NCI-H2196 (cell line): ENCODE measurements at regions not wholly inside any gene's neighbourhood (a gene's known extent, or its start where the extent isn't known, plus 50 kb on each side); places are given as distances from the start of the nearest gene placed in this dataset.

Experiments used
- DNase-seq: peaks from one replicate; lab custom pipeline; 2025; ENCODE audit not compliant: unreplicated experiment; lab: John Stamatoyannopoulos, UW

- no peak for DNase-seq
Measured at GRCh38 chr3:13174011-13174802, 101.0 kb upstream of the IQSEC1 start.

- DNase-seq = no peak
Measured at GRCh38 chr3:13173186-13173585, 100.0 kb upstream of the IQSEC1 start.

- DNase-seq = no peak
Measured at GRCh38 chr3:13172644-13173013, 99.4 kb upstream of the IQSEC1 start.

- DNase-seq = no peak
Measured at GRCh38 chr3:13171704-13172643, 98.7 kb upstream of the IQSEC1 start.

- no peak for DNase-seq
Measured at GRCh38 chr3:13170317-13170716, 97.1 kb upstream of the IQSEC1 start.

GRCh38 chr3:13168391-13168790, 95.2 kb upstream of the IQSEC1 start:
- no peak for DNase-seq

GRCh38 chr3:13167829-13168228, 94.6 kb upstream of the IQSEC1 start:
- no peak for DNase-seq

- DNase-seq = no peak
Measured at GRCh38 chr3:13167064-13167743, 94.0 kb upstream of the IQSEC1 start.

GRCh38 chr3:13166243-13167063, 93.2 kb upstream of the IQSEC1 start:
- DNase-seq = no peak

GRCh38 chr3:13165576-13165975, 92.3 kb upstream of the IQSEC1 start:
- no peak for DNase-seq

GRCh38 chr3:13164893-13165492, 91.8 kb upstream of the IQSEC1 start:
- DNase-seq = no peak

GRCh38 chr3:13163848-13164382, 90.7 kb upstream of the IQSEC1 start:
- no peak for DNase-seq

GRCh38 chr3:13162549-13163320, 89.5 kb upstream of the IQSEC1 start:
- no peak for DNase-seq

GRCh38 chr3:13161771-13162535, 88.7 kb upstream of the IQSEC1 start:
- no peak for DNase-seq

- no peak for DNase-seq
Measured at GRCh38 chr3:13161021-13161759, 88.0 kb upstream of the IQSEC1 start.

- no peak for DNase-seq
Measured at GRCh38 chr3:13160619-13161018, 87.4 kb upstream of the IQSEC1 start.

GRCh38 chr3:13159890-13160289, 86.7 kb upstream of the IQSEC1 start:
- no peak for DNase-seq

- no peak for DNase-seq
Measured at GRCh38 chr3:13158871-13159270, 85.6 kb upstream of the IQSEC1 start.
